Common myeloid progenitor, CD34-positive (primary cell): ENCODE measurements at regions not wholly inside any gene's neighbourhood (a gene's known extent, or its start where the extent isn't known, plus 50 kb on each side); places are given as distances from the start of the nearest gene placed in this dataset.

ENCODE experiments used
- CTCF ChIA-PET: fragments of 350-600 bp; sonication (Branson Sonifier 250); formaldehyde crosslinking; loops from one replicate; lab custom pipeline; 2021; ENCODE audit warnings: antibody characterized with exemption; lab: Charles Lee
- POLR2A ChIA-PET: fragments of 350-600 bp; sonication (Branson Sonifier 250); formaldehyde crosslinking; loops from one replicate; lab custom pipeline; 2021; ENCODE audit warnings: antibody characterized with exemption; lab: Charles Lee
- DNase-seq, 3 donors: peaks; one replicate each; pipeline versions ENCODE4 v3.0.0 to v3.0.0-alpha.2; 2013
- H3K27ac ChIP-seq, 2 experiments: 1 replicate in 1 of 2; 2 replicates in 1 of 2; pipeline ENCODE4 v1.7.0; 2013; ENCODE audit warnings: inconsistent platforms in 2 of 2, low read length in 2 of 2, mild to moderate bottlenecking in 2 of 2, low read depth in 1 of 2, moderate library complexity in 1 of 2; ENCODE audit not compliant: severe bottlenecking in 2 of 2, insufficient read depth in 1 of 2, poor library complexity in 1 of 2
- H3K27me3 ChIP-seq, 5 experiments: replicated peaks in 2 of 5; 1 replicate in 3 of 5; 2 replicates in 2 of 5; pipeline versions ENCODE4 v1.6.1 to v1.7.0; 2013; ENCODE audit warnings: low read length in 4 of 5, mild to moderate bottlenecking in 2 of 5, moderate library complexity in 2 of 5, inconsistent platforms in 1 of 5; ENCODE audit not compliant: insufficient read depth in 5 of 5, control insufficient read depth in 4 of 5
- H3K36me3 ChIP-seq, 4 experiments: 1 replicate in 2 of 4; 2 replicates in 2 of 4; pipeline versions ENCODE4 v1.6.1 to v1.7.0; 2013; ENCODE audit warnings: low read length in 3 of 4, control low read depth in 1 of 4, mild to moderate bottlenecking in 1 of 4; ENCODE audit not compliant: control insufficient read depth in 4 of 4, insufficient read depth in 4 of 4
- H3K4me1 ChIP-seq, 4 experiments: 1 replicate in 3 of 4; 2 replicates in 1 of 4; pipeline versions ENCODE4 v1.6.1 to v1.7.1; 2013; ENCODE audit warnings: low read length in 3 of 4, mild to moderate bottlenecking in 3 of 4, control low read depth in 1 of 4, inconsistent platforms in 1 of 4, moderate library complexity in 1 of 4; ENCODE audit not compliant: control insufficient read depth in 4 of 4, insufficient read depth in 4 of 4; ENCODE audit errors: control extremely low read depth in 1 of 4
- H3K4me3 ChIP-seq, 7 experiments: 1 replicate in 4 of 7; 2 replicates in 3 of 7; pipeline versions ENCODE4 v1.5.1 to v1.7.0; 2013; ENCODE audit warnings: mild to moderate bottlenecking in 7 of 7, low read length in 6 of 7, moderate library complexity in 6 of 7, inconsistent platforms in 2 of 7, low read depth in 2 of 7, control low read depth in 1 of 7; ENCODE audit not compliant: insufficient read depth in 4 of 7, control insufficient read depth in 1 of 7; ENCODE audit errors: extremely low read depth in 1 of 7
- H3K9me3 ChIP-seq, 5 experiments: 1 replicate in 4 of 5; 2 replicates in 1 of 5; pipeline versions ENCODE4 v1.6.1 to v1.7.1; 2013; ENCODE audit warnings: low read length in 4 of 5, mild to moderate bottlenecking in 2 of 5, inconsistent platforms in 1 of 5, low read depth in 1 of 5, moderate library complexity in 1 of 5; ENCODE audit not compliant: control insufficient read depth in 4 of 5, insufficient read depth in 2 of 5; ENCODE audit errors: control extremely low read depth in 1 of 5
- WGBS: methylation state at CpG from one replicate; pipeline ENCODE4 v1.1.5; 2013; ENCODE audit not compliant: insufficient coverage; 5-methylcytosine and 5-hydroxymethylcytosine counted together

- Histone ChIP-seq H3K27me3 (no peaks in the 10 kb centered on the region), H3K27ac (no peak overlapping the region), H3K4me1 (no peaks in the 10 kb centered on the region), H3K4me3 (no peak overlapping the region), H3K36me3 (no peaks in the 10 kb centered on the region), H3K9me3 (peaks cover 0 to 3% (median 0%) of the 10 kb centered on the region in 5 experiments)
- no peak for DNase-seq
- ChIA-PET POLR2A (no interaction called here), CTCF (no interaction called here)
- WGBS: 100% methylated on average over 1 of the region's 3 CpGs
These were observed 208.0 kb downstream of the TDRD15 start for GRCh38 chr2:21331625-21332370.

- peaks cover 0 to 3% (median 0%) of the 10 kb centered on the region in 5 experiments for H3K9me3 ChIP-seq
- no peak for DNase-seq
- H3K4me1 ChIP-seq: no peaks in the 10 kb centered on the region
- no peaks in the 10 kb centered on the region for H3K27me3 ChIP-seq
- ChIA-PET POLR2A (no interaction called here), CTCF (no interaction called here)
- 98% methylated on average over 5 of the region's 5 CpGs for WGBS
- no peaks in the 10 kb centered on the region for H3K36me3 ChIP-seq
- no peak overlapping the region for H3K27ac ChIP-seq
- no peak overlapping the region for H3K4me3 ChIP-seq
These were observed 209.3 kb downstream of the TDRD15 start for GRCh38 chr2:21332993-21333625.

GRCh38 chr2:21333684-21334083, 209.9 kb downstream of the TDRD15 start:
- peaks cover 0 to 3% (median 0%) of the 10 kb centered on the region in 5 experiments for H3K9me3 ChIP-seq
- CTCF ChIA-PET: no interaction called here

GRCh38 chr2:21346984-21347383, 223.2 kb downstream of the TDRD15 start:
- Histone ChIP-seq H3K27me3 (no peaks in the 10 kb centered on the region), H3K36me3 (no peaks in the 10 kb centered on the region), H3K4me1 (no peaks in the 10 kb centered on the region), H3K4me3 (no peak overlapping the region), H3K9me3 (no peaks in the 10 kb centered on the region), H3K27ac (no peak overlapping the region)
- no peak for DNase-seq
- ChIA-PET CTCF (no interaction called here), POLR2A (interaction anchor here (0.6 kb wide), 1 partner anchor 251 kb away, joined by 3 read pairs; no protein-coding TSS in a partner anchor)
- WGBS: no CpG with 5 or more reads among the region's 2 CpGs

More at GRCh38 chr2:21333684-21334083, 209.9 kb downstream of the TDRD15 start:
- no peak for DNase-seq
- Histone ChIP-seq H3K27me3 (no peaks in the 10 kb centered on the region), H3K27ac (no peak overlapping the region), H3K4me1 (no peaks in the 10 kb centered on the region), H3K4me3 (no peak overlapping the region), H3K36me3 (no peaks in the 10 kb centered on the region)
- WGBS: 100% methylated on average over 1 of the region's 2 CpGs
- POLR2A ChIA-PET: no interaction called here

- no peak overlapping the region for H3K27ac ChIP-seq
- POLR2A ChIA-PET: no interaction called here
- no peak for DNase-seq
These were observed 230.3 kb downstream of the TDRD15 start for GRCh38 chr2:21353879-21354679.

GRCh38 chr2:21356086-21356856, 232.5 kb downstream of the TDRD15 start:
- WGBS: 72% methylated on average over 6 of the region's 9 CpGs
- Histone ChIP-seq H3K36me3 (no peaks in the 10 kb centered on the region), H3K27me3 (no peaks in the 10 kb centered on the region), H3K4me3 (no peak overlapping the region), H3K27ac (no peak overlapping the region), H3K9me3 (no peaks in the 10 kb centered on the region), H3K4me1 (no peaks in the 10 kb centered on the region)
- POLR2A ChIA-PET: no interaction called here
- DNase-seq: no peak
- CTCF ChIA-PET: no interaction called here

More at GRCh38 chr2:21353879-21354679, 230.3 kb downstream of the TDRD15 start:
- no peak overlapping the region for H3K4me3 ChIP-seq
- no peaks in the 10 kb centered on the region for H3K36me3 ChIP-seq
- WGBS: 100% methylated on average over 2 of the region's 3 CpGs
- H3K9me3 ChIP-seq: no peaks in the 10 kb centered on the region
- CTCF ChIA-PET: no interaction called here
- H3K4me1 ChIP-seq: no peaks in the 10 kb centered on the region
- no peaks in the 10 kb centered on the region for H3K27me3 ChIP-seq
